Breast epithelium (tissue), 3 donors: ENCODE measurements at regions not wholly inside any gene's neighbourhood (a gene's known extent, or its start where the extent isn't known, plus 50 kb on each side); places are given as distances from the start of the nearest gene placed in this dataset.

Source experiments
- CTCF ChIP-seq, 3 donors: fragments of 450-650 bp; IDR thresholded peaks; one replicate each; pipeline ENCODE4 v1.5.1; 2016 to 2017; ENCODE audit warnings: antibody characterized with exemption in 3 of 3, mild to moderate bottlenecking in 3 of 3, moderate library complexity in 3 of 3
- POLR2A ChIP-seq: fragments of 450-650 bp; IDR thresholded peaks from one replicate; pipeline ENCODE4 v1.6.1; 2016; ENCODE audit warnings: antibody characterized with exemption, mild to moderate bottlenecking, moderate library complexity

GRCh38 chr12:107302649-107303341 lies 209.4 kb upstream of the CRY1 start:
- TF ChIP-seq CTCF (IDR thresholded peaks at IDR 0.05) (no peak), POLR2A (no peak)
